B cell (primary cell): ENCODE measurements at regions not wholly inside any gene's neighbourhood (a gene's known extent, or its start where the extent isn't known, plus 50 kb on each side); places are given as distances from the start of the nearest gene placed in this dataset.

Experiments
- ATAC-seq: fragments of 200-7000 bp; cut with Tn5 transposase; one replicate; pipeline ENCODE4 v1.10.0; 2021; ENCODE audit warnings: low read depth, mild to moderate bottlenecking, moderate number of reproducible peaks, moderate library complexity
- CTCF ChIA-PET: fragments of 350-600 bp; sonication (Branson Sonifier 250); formaldehyde crosslinking; loops from one replicate; lab custom pipeline; 2021; ENCODE audit warnings: antibody characterized with exemption, inconsistent platforms; lab: Charles Lee
- POLR2A ChIA-PET: fragments of 350-600 bp; sonication (Branson Sonifier 250); formaldehyde crosslinking; loops from one replicate; lab custom pipeline; 2021; ENCODE audit warnings: antibody characterized with exemption; lab: Charles Lee
- DNase-seq: peaks from one replicate; pipeline ENCODE4 v3.0.0; 2013
- H2AFZ ChIP-seq: 2 replicates; pipeline ENCODE4 v1.6.1; 2012; ENCODE audit warnings: mild to moderate bottlenecking, low read depth, low read length; ENCODE audit not compliant: insufficient read depth, poor library complexity, severe bottlenecking
- H3K27ac ChIP-seq, 2 donors: 1 replicate in 1 of 2; 2 replicates in 1 of 2; pipeline ENCODE4 v1.5.1; 2012 to 2013; ENCODE audit warnings: low read length in 2 of 2, mild to moderate bottlenecking in 2 of 2, moderate library complexity in 1 of 2
- H3K27me3 ChIP-seq, 4 experiments: fragments of 200-600 bp in 1 of 4; sonication (generic) in 1 of 4; replicated peaks in 1 of 4; 1 replicate in 2 of 4; 2 replicates in 2 of 4; pipeline versions ENCODE4 v1.6.1 to v1.7.0; 2013 to 2016; ENCODE audit warnings: low read length in 3 of 4, mild to moderate bottlenecking in 2 of 4, mixed read lengths in 1 of 4, moderate library complexity in 1 of 4; ENCODE audit not compliant: insufficient read depth in 4 of 4, control insufficient read depth in 3 of 4; ENCODE audit errors: control extremely low read depth in 1 of 4
- H3K36me3 ChIP-seq, 2 experiments: replicated peaks in 1 of 2; 1 replicate in 1 of 2; 2 replicates in 1 of 2; pipeline versions ENCODE4 v1.6.1 to v1.7.1; 2013; ENCODE audit warnings: low read length in 1 of 2; ENCODE audit not compliant: insufficient read depth in 2 of 2, control insufficient read depth in 1 of 2; ENCODE audit errors: control extremely low read depth in 1 of 2, extremely low read depth in 1 of 2
- H3K4me1 ChIP-seq, 2 donors: fragments of 200-600 bp in 1 of 2; sonication (generic) in 1 of 2; 1 replicate in 1 of 2; 2 replicates in 1 of 2; pipeline versions ENCODE4 v1.5.1 to v1.6.1; 2013 to 2017; ENCODE audit warnings: low read length in 2 of 2; ENCODE audit not compliant: control insufficient read depth in 2 of 2, insufficient read depth in 2 of 2
- H3K4me2 ChIP-seq: replicated peaks from 2 replicates; pipeline ENCODE3; 2012; ENCODE audit warnings: mild to moderate bottlenecking, low read depth, low read length; ENCODE audit not compliant: poor library complexity, severe bottlenecking
- H3K4me3 ChIP-seq, 5 experiments: fragments of 200-600 bp in 1 of 5; sonication (generic) in 1 of 5; 1 replicate in 3 of 5; 2 replicates in 2 of 5; pipeline versions ENCODE4 v1.5.1 to v1.7.0; 2011 to 2016; ENCODE audit warnings: low read length in 4 of 5, mild to moderate bottlenecking in 4 of 5, low read depth in 2 of 5, control low read depth in 1 of 5, moderate library complexity in 1 of 5; ENCODE audit not compliant: insufficient read depth in 1 of 5; ENCODE audit errors: control extremely low read depth in 1 of 5, extremely low read depth in 1 of 5
- H3K79me2 ChIP-seq: fragments of 200-600 bp; sonication (generic); one replicate; pipeline ENCODE4 v1.6.0; 2016; ENCODE audit warnings: low read length; ENCODE audit not compliant: control insufficient read depth, insufficient read depth
- H3K9ac ChIP-seq: fragments of 200-600 bp; sonication (generic); 2 replicates; pipeline ENCODE4 v1.6.1; 2017; ENCODE audit warnings: mild to moderate bottlenecking, low read length, moderate library complexity
- H3K9me3 ChIP-seq, 3 donors: one replicate each; pipeline versions ENCODE4 v1.6.1 to v1.7.1; 2013; ENCODE audit warnings: low read length in 2 of 3; ENCODE audit not compliant: control insufficient read depth in 2 of 3, insufficient read depth in 1 of 3; ENCODE audit errors: control extremely low read depth in 1 of 3
- H4K20me1 ChIP-seq: 2 replicates; pipeline ENCODE4 v1.6.0; 2012; ENCODE audit warnings: mild to moderate bottlenecking, low read length; ENCODE audit not compliant: insufficient read depth, control insufficient read depth, poor library complexity, severe bottlenecking
- H3K27ac Mint-ChIP-seq: one replicate; pipeline ENCODE4 v1.8.0; 2021; ENCODE audit warnings: mixed read lengths
- H3K27me3 Mint-ChIP-seq: one replicate; pipeline ENCODE4 v1.8.0; 2021; ENCODE audit warnings: mixed read lengths
- H3K4me1 Mint-ChIP-seq: one replicate; pipeline ENCODE4 v1.8.0; 2021; ENCODE audit warnings: mixed read lengths
- H3K4me3 Mint-ChIP-seq: one replicate; pipeline ENCODE4 v1.8.0; 2021; ENCODE audit warnings: mixed read lengths
- H3K9me3 Mint-ChIP-seq: one replicate; pipeline ENCODE4 v1.8.0; 2022; ENCODE audit warnings: mixed read lengths; ENCODE audit not compliant: insufficient read depth
- EZH2 ChIP-seq: IDR thresholded peaks from 2 replicates; pipeline ENCODE4 v1.6.1; 2012; ENCODE audit warnings: borderline replicate concordance, low read depth, mild to moderate bottlenecking, moderate library complexity, low read length; ENCODE audit not compliant: insufficient read depth, poor library complexity, severe bottlenecking
- WGBS: methylation state at CpG from one replicate; pipeline ENCODE4 v1.1.5; 2013; ENCODE audit warnings: missing lambda C conversion rate; ENCODE audit not compliant: insufficient coverage; 5-methylcytosine and 5-hydroxymethylcytosine counted together
- intact Hi-C: fragments of 100-400 bp; cut with micrococcal nuclease; formaldehyde crosslinking; loops from one replicate; pipeline ENCODE4 v1.10.0; 2022
- TF ChIP-seq, protein P1 (sequence below): fragments of 200-600 bp; IDR thresholded peaks from one replicate; pipeline ENCODE4 v1.8.0; 2022; ENCODE audit warnings: antibody characterized with exemption, mild to moderate bottlenecking

DNA sequence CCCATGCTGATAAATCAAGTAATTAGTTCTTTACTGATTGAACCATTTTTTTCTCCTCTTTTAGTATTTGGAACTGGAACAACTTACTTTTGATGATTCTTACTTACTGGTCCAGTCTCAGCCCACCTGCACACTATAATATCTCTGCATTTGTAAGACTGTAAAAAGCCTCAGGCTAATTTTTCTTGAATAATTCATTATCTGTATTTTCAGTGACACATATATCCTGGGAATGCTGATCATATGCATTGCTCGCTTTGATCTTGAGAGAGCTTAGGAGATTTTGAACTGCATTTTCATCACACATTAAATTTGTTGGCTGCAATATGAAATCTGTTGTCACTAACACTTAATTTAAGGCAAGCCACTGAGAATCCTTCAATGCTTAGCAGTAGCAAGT, 760.6 kb downstream of the EDEM1 start:
- no CpG with 5 or more reads among the region's 1 CpG for WGBS
- Histone ChIP-seq H3K27ac (no peak overlapping the region), H3K9me3 (peaks cover 0 to 6% (median 0%) of the 10 kb centered on the region in 3 donors), H3K27me3 (no peaks in the 10 kb centered on the region), H3K4me2 (no peak overlapping the region), H4K20me1 (no peaks in the 10 kb centered on the region), H3K79me2 (no peaks in the 10 kb centered on the region), H2AFZ (no peak overlapping the region), H3K4me3 (no peak overlapping the region), H3K36me3 (no peaks in the 10 kb centered on the region), H3K9ac (no peak overlapping the region), H3K4me1 (no peaks in the 10 kb centered on the region)
- DNase-seq (no peak), ATAC-seq (no peak)
- H3K9me3 Mint-ChIP-seq: peaks cover 2% of the 10 kb centered on the region
- intact Hi-C loops: no loop called here
- H3K27ac Mint-ChIP-seq: no peak overlapping the region
- H3K27me3 Mint-ChIP-seq: no peaks in the 10 kb centered on the region
- H3K4me1 Mint-ChIP-seq: no peaks in the 10 kb centered on the region
- TF ChIP-seq, protein P1, sequence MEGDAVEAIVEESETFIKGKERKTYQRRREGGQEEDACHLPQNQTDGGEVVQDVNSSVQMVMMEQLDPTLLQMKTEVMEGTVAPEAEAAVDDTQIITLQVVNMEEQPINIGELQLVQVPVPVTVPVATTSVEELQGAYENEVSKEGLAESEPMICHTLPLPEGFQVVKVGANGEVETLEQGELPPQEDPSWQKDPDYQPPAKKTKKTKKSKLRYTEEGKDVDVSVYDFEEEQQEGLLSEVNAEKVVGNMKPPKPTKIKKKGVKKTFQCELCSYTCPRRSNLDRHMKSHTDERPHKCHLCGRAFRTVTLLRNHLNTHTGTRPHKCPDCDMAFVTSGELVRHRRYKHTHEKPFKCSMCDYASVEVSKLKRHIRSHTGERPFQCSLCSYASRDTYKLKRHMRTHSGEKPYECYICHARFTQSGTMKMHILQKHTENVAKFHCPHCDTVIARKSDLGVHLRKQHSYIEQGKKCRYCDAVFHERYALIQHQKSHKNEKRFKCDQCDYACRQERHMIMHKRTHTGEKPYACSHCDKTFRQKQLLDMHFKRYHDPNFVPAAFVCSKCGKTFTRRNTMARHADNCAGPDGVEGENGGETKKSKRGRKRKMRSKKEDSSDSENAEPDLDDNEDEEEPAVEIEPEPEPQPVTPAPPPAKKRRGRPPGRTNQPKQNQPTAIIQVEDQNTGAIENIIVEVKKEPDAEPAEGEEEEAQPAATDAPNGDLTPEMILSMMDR: no peak
- no peak for TF ChIP-seq EZH2
- no peak overlapping the region for H3K4me3 Mint-ChIP-seq
- CTCF ChIA-PET: no interaction called here
- POLR2A ChIA-PET: no interaction called here

DNA sequence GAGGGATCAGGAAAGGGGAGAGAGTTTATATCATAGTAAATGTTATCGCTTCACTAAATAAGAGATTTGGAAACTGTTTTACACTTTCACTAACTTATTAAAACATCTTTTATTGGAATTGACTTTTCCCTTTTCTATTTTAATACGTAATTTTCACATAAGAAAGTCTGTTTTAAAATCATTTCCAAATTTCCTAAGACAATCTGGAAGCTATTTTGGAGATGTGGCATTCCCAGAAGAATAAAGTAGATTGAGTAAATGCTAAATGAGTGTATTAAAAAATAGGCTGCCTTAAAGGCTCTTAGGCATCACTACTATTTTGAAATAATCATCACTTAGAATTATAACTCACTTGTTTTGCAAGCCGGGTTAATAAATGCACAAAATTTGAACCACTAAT, 763.5 kb downstream of the EDEM1 start:
- H3K27ac Mint-ChIP-seq: no peak overlapping the region
- H3K27me3 Mint-ChIP-seq: no peaks in the 10 kb centered on the region
- intact Hi-C loops: no loop called here
- no peak overlapping the region for H3K4me2 ChIP-seq
- no peaks in the 10 kb centered on the region for H3K9me3 ChIP-seq
- no peaks in the 10 kb centered on the region for H3K4me1 Mint-ChIP-seq
- CTCF ChIA-PET: no interaction called here
- H3K4me3 ChIP-seq: no peak overlapping the region
- H3K79me2 ChIP-seq: no peaks in the 10 kb centered on the region
- POLR2A ChIA-PET: no interaction called here
- no peak for TF ChIP-seq EZH2
- TF ChIP-seq, protein P1: no peak
- no peaks in the 10 kb centered on the region for H4K20me1 ChIP-seq
- H3K9ac ChIP-seq: no peak overlapping the region
- no peak for ATAC-seq
- no peak overlapping the region for H3K4me3 Mint-ChIP-seq
- no peak overlapping the region for H3K27ac ChIP-seq
- no peaks in the 10 kb centered on the region for H3K4me1 ChIP-seq
- no peak overlapping the region for H2AFZ ChIP-seq
- no peak for DNase-seq
- peaks cover 2% of the 10 kb centered on the region for H3K9me3 Mint-ChIP-seq
- H3K27me3 ChIP-seq: no peaks in the 10 kb centered on the region
- no CpG with 5 or more reads among the region's 3 CpGs for whole genome bisulfite sequencing
- no peaks in the 10 kb centered on the region for H3K36me3 ChIP-seq
